IPS DF 4.7 (cell line): ENCODE measurements at regions not wholly inside any gene's neighbourhood (a gene's known extent, or its start where the extent isn't known, plus 50 kb on each side); places are given as distances from the start of the nearest gene placed in this dataset.

Source experiments
- DNase-seq: peaks from one replicate; pipeline ENCODE4 v3.0.0-alpha.2; 2013; ENCODE audit warnings: low spot score; ENCODE audit errors: extremely low read depth

- peak; percentile 5 for DNase-seq
These were observed 1076.8 kb downstream of the PDHA2 start for GRCh38 chr4:96916711-96917110.

- no peak for DNase-seq
These were observed 1097.0 kb downstream of the PDHA2 start for GRCh38 chr4:96936886-96937285.

DNA sequence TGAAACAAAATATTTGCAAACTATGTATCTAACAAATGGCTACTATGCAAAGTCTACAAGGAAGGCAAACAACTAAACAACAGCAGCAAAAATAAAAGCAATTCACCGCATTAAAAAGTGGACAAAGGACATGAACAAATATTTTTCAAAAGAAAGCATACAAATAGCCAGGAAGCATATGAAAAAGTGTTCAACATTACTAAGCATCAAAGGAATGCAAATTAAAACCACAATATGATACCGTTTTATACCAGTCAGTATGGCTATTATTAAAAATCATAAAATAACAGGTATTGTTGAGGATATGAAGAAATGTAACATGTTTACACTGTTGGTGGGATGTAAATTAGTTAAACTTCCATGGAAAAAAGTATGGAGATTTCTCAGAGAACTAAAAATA, 1106.7 kb downstream of the PDHA2 start:
- DNase-seq: no peak

DNA sequence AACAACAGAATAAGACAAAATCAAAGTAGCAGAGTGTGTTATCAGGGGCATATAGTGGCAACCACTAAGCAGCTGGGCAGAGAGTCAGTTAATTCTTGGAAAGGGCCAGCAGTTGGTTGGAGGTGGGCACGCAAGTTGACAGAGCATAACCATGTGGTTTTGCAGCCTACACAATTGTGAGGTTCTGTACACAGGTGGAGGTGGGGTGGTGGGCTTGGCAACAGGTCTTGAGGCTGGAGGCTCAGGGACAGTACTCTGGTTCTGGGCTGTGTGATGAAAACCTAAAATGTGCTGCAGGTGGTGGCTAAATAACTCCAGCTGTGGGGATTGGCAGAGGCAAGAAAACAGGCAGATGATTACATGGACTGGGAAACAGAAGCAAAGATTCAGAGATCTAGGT, 1112.7 kb downstream of the PDHA2 start:
- no peak for DNase-seq

- DNase-seq: no peak
These were observed 1115.3 kb downstream of the PDHA2 start for GRCh38 chr4:96955226-96955625.

GRCh38 chr4:96955691-96956090, 1115.8 kb downstream of the PDHA2 start:
- no peak for DNase-seq

GRCh38 chr4:96969455-96969854, 1129.6 kb downstream of the PDHA2 start:
- DNase-seq: no peak

DNA sequence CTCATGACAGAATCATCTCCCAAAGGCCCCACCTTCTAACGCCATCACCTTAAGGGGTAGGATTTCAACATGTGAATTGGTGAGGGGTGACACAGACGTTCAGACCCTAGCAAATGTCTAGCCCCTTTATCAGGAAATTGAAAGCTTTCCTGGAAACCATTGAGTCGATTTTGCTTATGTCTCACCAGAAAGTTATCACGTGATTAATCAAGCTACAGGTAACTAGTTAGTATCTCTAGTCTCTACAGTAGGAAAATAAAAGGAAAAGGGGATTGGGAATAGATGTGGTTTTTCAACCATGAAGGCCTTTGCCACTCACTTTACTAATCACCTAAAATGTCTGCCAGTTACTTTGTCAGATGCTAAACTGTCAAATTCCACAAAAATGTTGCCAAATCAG, 1133.0 kb downstream of the PDHA2 start:
- DNase-seq: no peak

GRCh38 chr4:96974295-96974694, 1134.4 kb downstream of the PDHA2 start:
- DNase-seq: no peak

GRCh38 chr4:96983830-96984229, 1143.9 kb downstream of the PDHA2 start:
- no peak for DNase-seq

- no peak for DNase-seq
These were observed 1146.9 kb downstream of the PDHA2 start for GRCh38 chr4:96986816-96987215.

GRCh38 chr4:96991083-96991482, 1151.2 kb downstream of the PDHA2 start:
- no peak for DNase-seq

DNA sequence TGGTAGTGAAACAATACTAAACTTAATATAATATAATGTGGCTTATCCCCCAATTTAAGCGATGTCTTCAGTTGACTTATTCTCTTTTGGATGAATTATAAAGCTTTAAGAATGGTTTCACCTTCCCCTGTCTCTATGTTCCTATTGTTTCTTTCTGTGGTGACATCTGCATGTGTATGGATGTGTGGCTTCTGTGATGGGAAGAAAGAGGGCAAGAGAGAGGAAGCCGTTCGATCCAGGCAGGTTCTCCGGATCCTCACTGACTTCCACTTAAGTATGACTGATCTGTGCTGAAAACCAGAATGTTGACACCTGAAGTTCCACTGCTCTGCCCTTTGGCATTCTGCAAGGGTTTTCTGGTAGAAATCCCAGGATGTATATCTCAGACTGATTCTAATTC, 1150.8 kb downstream of the STPG2 start:
- DNase-seq: no peak

- no peak for DNase-seq
These were observed 1149.7 kb downstream of the STPG2 start for GRCh38 chr4:96993560-96993959.

GRCh38 chr4:97003715-97004114, 1139.6 kb downstream of the STPG2 start:
- DNase-seq: no peak

DNA sequence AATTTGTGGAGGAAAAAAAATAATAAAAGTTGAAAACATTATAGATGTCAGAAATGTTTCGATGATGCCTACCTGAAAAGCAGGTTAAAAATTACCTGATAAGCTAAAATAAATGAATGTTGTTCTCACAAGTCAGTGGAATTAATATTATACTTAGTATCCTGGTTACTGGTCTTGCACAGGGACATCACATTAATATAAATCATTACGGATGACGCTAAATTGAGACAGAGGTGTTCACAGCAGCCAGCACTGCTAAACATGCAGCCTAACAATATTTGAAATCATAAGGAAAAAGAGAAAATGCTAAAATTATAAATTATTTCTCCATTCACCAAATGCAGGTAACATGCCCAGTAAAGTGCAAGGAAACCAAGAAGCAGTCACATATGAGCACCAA, 1130.0 kb downstream of the STPG2 start:
- DNase-seq: no peak

DNA sequence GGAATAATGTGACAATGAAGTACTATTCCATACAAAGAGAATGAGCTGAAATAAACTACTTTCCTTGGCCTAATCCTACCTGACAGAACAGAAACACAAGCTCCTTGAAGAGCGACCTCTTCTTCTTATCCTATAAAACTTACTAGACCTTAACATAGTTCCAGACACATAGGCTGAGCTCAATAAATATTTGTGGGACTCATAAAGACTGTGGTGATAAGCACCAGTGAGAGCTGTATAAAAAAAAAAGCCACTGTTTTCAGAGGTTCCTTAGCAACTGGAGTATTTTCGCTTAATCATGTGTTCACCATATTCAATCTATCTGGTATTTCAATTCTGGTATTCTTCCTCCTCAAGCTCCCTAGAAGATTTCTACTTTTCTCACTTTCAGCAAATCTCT, 1129.6 kb downstream of the STPG2 start:
- no peak for DNase-seq

GRCh38 chr4:97015301-97015700, 1128.0 kb downstream of the STPG2 start:
- DNase-seq: no peak

DNA sequence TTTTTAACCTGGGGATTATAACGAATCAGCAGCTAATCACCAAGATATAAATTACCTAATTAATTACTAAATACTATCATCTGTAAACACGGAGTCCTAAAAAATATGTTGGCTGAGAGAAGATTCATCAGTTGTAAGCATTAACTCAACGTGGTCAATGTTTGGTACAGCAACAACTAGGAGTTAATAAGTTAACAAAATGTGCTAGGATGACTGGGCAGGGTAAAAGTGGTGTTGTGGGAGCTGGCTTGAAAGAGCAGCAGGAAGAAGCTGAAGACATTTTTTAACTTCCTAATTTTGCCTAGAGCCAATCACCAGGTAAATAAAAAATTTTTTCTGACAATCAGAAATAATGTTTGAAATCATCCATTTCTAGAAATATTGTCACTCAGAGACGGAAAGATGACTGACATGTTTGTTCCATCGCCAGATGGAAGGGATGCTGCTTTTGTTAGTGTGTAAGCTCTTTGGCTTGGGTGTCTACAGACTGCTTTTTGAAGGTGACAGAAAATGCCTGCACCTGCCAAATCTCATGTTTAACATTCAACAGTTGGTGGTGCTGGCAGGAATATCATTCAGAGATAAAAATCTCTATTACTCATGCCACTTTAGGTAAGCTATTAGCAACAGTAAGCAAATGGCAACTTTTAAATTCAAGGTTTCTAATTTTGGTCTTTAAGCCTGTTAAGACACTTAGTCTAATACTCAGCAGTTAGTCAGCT, 1126.9 kb downstream of the STPG2 start:
- DNase-seq: no peak

DNA sequence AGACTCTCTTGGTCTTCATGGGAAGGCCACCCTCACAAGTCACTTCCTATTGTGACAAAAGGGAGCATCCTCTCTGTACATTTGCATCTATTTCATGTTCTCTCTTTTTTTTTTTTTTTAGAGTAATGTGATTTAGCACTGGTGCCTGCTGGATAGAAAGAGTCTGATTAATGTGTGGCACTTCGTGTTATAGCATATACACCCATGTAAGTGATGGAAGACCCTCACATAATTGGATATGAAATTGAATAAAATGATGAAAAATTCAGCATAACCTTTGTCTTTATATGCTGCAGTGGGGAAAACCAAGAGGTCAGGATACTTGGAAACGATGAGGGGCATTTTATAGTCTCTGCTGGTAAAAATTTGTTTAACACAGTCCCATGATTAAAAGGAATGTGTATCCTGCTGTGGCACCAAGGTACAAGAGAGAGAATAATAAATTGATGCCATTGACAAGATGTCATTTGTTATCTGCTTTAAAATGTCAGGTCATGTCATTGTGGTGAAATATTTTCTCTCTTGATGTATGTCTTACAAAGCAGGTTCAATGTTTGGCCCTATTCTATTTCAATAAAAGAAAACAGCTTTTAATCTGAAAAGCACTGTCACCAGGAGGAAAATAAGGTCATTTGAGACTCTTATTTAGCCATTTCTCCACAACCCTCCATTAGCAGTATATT, 1115.4 kb downstream of the STPG2 start:
- no peak for DNase-seq

DNA sequence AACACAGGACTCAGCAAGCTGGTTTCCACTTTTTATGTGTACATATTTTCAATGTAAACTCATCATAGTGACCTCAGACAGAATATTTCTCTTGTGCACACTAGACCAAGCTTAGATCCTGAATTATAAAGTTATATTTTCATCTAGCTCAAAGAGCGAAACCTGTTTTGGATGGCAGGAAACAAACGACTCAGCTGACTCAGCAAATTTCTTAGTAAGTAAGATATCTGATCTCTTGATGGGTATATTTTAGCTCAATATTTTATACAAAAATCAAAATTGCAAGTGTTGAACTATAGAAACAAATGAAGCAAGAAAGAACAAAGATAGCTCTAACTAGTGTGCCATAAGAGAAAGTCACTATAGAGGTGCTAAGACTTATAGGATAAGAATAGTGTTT, 1114.5 kb downstream of the STPG2 start:
- no peak for DNase-seq

DNA sequence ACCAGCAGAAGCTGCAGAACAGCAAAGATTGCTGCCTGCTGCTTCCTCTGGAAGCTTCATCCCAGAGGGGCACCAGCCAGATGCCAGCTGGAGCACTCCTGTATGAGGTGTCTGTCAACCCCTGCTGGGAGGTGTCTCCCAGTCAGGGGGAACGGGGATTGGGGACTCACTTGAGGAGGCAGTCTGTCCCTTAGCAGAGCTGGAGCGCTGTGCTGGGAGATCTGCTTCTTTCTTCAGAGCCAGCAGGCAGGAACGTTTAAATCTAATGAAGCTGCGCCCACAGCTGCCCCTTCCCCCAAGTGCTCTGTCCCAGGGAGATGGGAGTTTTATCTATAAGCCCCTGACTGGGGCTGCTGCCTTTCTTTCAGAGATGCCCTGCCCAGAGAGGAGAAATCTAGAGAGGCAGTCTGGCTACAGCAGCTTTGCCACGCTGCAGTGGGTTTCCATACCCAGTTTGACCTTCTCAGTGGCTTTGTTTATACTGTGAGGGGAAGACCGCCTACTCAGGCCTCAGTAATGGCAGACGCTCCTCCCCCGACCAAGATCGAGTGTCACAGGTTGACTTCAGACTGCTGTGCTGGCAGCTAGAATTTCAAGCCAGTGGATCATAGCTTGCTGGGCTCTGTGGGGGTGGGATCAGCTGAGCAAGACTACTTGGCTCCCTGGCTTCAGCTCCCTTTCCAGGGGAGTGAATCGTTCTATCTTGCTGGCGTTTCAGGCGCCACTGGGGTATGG, 1105.7 kb downstream of the STPG2 start:
- peak; percentile 22 for DNase-seq

DNA sequence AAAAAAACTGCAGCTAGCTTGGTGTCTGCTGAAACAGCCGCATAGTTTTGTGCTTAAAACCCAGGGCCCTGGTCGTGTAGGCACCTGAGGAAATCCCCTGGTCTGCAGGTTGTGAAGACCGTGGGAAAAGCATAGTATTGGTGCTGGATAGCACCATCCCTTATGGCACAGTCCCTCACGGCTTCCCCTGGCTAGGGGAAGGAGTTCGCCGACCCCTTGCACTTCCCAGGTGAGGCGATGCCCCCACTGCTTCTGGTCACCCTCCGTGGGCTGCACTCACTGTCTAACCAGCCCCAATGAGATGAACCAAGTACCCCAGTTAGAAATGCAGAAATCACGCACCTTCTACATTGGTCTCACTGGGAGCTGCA, 1105.1 kb downstream of the STPG2 start:
- peak; percentile 1 for DNase-seq
